Suprapubic skin (tissue), 4 donors: ENCODE measurements at regions not wholly inside any gene's neighbourhood (a gene's known extent, or its start where the extent isn't known, plus 50 kb on each side); places are given as distances from the start of the nearest gene placed in this dataset.
A peak's percentile ranks its signal among the peaks of the same experiment; 100 is the strongest.

ENCODE experiments used
- DNase-seq, 2 donors: peaks; one replicate each; pipeline ENCODE4 v3.0.0-alpha.2; 2019; ENCODE audit warnings: low spot score in 2 of 2
- H3K27ac ChIP-seq: fragments of 200-600 bp; sonication (generic); one replicate; pipeline ENCODE4 v1.5.1; 2019
- H3K27me3 ChIP-seq: fragments of 200-600 bp; sonication (generic); one replicate; pipeline ENCODE4 v1.5.1; 2019
- H3K36me3 ChIP-seq: fragments of 200-600 bp; sonication (generic); one replicate; pipeline ENCODE4 v1.5.1; 2019
- H3K4me1 ChIP-seq: fragments of 200-600 bp; sonication (generic); one replicate; pipeline ENCODE4 v1.5.1; 2019
- H3K4me3 ChIP-seq: fragments of 200-600 bp; sonication (generic); one replicate; pipeline ENCODE4 v1.5.1; 2019; ENCODE audit warnings: mild to moderate bottlenecking
- H3K9me3 ChIP-seq: fragments of 200-600 bp; sonication (generic); one replicate; pipeline ENCODE4 v1.5.1; 2019
- EP300 ChIP-seq: sonication (generic); formaldehyde crosslinking; IDR thresholded peaks from one replicate; pipeline ENCODE4 v1.6.1; 2017; ENCODE audit warnings: antibody characterized with exemption
- POLR2A ChIP-seq, 2 donors: fragments of 450-650 bp; IDR thresholded peaks; one replicate each; pipeline ENCODE4 v1.6.1; 2017; ENCODE audit warnings: antibody characterized with exemption in 2 of 2, mild to moderate bottlenecking in 2 of 2, moderate library complexity in 2 of 2
- POLR2AphosphoS5 ChIP-seq, 3 donors: sonication (generic); formaldehyde crosslinking; IDR thresholded peaks; one replicate each; pipeline ENCODE4 v1.6.1; 2017; ENCODE audit warnings: antibody characterized with exemption in 3 of 3
- WGBS: methylation state at CpG from one replicate; pipeline ENCODE4 v1.1.5; 2018; 5-methylcytosine and 5-hydroxymethylcytosine counted together
- TF ChIP-seq, protein P1 (sequence below), 2 donors: fragments of 200-600 bp in 1 of 2; fragments of 450-650 bp in 1 of 2; sonication (generic) in 1 of 2; IDR thresholded peaks; one replicate each; pipeline ENCODE4 v1.5.1; 2016 to 2019; ENCODE audit warnings: antibody characterized with exemption in 2 of 2, mild to moderate bottlenecking in 1 of 2, moderate library complexity in 1 of 2

- 80% methylated on average over 2 of the region's 2 CpGs for WGBS
- no peaks in the 10 kb centered on the region for H3K4me1 ChIP-seq
- H3K9me3 ChIP-seq: no peaks in the 10 kb centered on the region
- no peak for TF ChIP-seq POLR2AphosphoS5 (IDR thresholded peaks at IDR 0.05)
- TF ChIP-seq, protein P1, sequence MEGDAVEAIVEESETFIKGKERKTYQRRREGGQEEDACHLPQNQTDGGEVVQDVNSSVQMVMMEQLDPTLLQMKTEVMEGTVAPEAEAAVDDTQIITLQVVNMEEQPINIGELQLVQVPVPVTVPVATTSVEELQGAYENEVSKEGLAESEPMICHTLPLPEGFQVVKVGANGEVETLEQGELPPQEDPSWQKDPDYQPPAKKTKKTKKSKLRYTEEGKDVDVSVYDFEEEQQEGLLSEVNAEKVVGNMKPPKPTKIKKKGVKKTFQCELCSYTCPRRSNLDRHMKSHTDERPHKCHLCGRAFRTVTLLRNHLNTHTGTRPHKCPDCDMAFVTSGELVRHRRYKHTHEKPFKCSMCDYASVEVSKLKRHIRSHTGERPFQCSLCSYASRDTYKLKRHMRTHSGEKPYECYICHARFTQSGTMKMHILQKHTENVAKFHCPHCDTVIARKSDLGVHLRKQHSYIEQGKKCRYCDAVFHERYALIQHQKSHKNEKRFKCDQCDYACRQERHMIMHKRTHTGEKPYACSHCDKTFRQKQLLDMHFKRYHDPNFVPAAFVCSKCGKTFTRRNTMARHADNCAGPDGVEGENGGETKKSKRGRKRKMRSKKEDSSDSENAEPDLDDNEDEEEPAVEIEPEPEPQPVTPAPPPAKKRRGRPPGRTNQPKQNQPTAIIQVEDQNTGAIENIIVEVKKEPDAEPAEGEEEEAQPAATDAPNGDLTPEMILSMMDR (IDR thresholded peaks at IDR 0.05): peak in 1 of 2 donors; percentile 36
- no peak overlapping the region for H3K4me3 ChIP-seq
- no peaks in the 10 kb centered on the region for H3K36me3 ChIP-seq
- H3K27ac ChIP-seq: no peak overlapping the region
- H3K27me3 ChIP-seq: no peaks in the 10 kb centered on the region
- DNase-seq: no peak
These were observed 454.0 kb upstream of the ROBO2 start for GRCh38 chr3:76585794-76586392.

GRCh38 chr3:76586471-76586870 is 453.4 kb upstream of the ROBO2 start:
- Histone ChIP-seq H3K27ac (no peak overlapping the region), H3K4me3 (no peak overlapping the region), H3K27me3 (no peaks in the 10 kb centered on the region), H3K9me3 (no peaks in the 10 kb centered on the region), H3K36me3 (no peaks in the 10 kb centered on the region), H3K4me1 (no peaks in the 10 kb centered on the region)
- TF ChIP-seq POLR2A (IDR thresholded peaks at IDR 0.05): no peak
- TF ChIP-seq POLR2AphosphoS5 (IDR thresholded peaks at IDR 0.05): no peak
- TF ChIP-seq, protein P1 (IDR thresholded peaks at IDR 0.05): no peak
- no peak for TF ChIP-seq EP300
- DNase-seq: no peak

DNA sequence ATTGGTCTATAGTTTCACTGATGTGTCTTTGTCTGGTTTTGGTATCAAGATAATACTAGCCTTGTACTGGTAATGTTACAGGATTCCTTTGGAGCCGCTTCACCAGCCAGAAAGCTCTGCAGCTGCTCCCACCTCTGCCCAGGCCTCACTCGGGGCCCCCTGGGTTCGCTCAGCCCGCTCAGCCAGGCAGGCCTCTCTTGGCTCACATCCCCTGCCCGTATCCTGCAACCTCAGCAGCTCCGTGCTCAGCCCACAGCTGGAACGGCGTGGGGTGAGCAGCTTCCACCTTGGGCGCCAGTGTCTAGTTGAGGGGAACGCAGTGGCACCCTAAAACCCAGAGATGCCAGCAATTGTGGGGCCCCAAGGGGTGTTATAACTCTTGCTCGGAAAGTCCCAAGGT is 429.7 kb upstream of the ROBO2 start:
- peak in 1 of 2 donors; percentile 40 for DNase-seq
- Histone ChIP-seq H3K36me3 (no peaks in the 10 kb centered on the region), H3K4me1 (no peaks in the 10 kb centered on the region), H3K27me3 (no peaks in the 10 kb centered on the region), H3K9me3 (no peaks in the 10 kb centered on the region), H3K4me3 (no peak overlapping the region), H3K27ac (no peak overlapping the region)
- 94% methylated on average over 11 of the region's 11 CpGs for WGBS
- TF ChIP-seq POLR2AphosphoS5 (IDR thresholded peaks at IDR 0.05): no peak
- TF ChIP-seq EP300: no peak
- TF ChIP-seq POLR2A (IDR thresholded peaks at IDR 0.05): no peak
- TF ChIP-seq, protein P1 (IDR thresholded peaks at IDR 0.05): no peak

DNA sequence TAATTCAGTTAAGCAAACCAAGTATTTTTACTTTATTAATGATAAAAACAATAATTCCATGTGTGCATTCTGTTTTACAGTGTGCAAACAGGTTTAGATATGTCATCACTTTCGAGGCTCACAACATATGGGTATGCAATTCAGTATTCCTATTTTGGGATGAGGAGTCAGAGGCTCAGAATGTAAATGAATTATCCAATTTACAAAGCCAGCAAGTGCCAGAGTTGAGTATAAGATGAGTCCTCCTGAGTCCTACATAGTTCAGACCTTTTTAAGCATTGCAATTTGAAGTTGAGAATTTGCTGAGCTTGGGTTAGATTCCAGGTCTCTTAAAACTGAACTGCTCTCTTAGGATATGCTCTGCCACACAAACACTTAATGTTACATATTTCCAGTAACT is 424.2 kb upstream of the ROBO2 start:
- Histone ChIP-seq H3K4me1 (no peaks in the 10 kb centered on the region), H3K27me3 (no peaks in the 10 kb centered on the region), H3K9me3 (no peaks in the 10 kb centered on the region), H3K4me3 (no peak overlapping the region), H3K27ac (no peak overlapping the region), H3K36me3 (no peaks in the 10 kb centered on the region)
- DNase-seq: no peak
- TF ChIP-seq POLR2A (IDR thresholded peaks at IDR 0.05): no peak
- TF ChIP-seq, protein P1 (IDR thresholded peaks at IDR 0.05): no peak
- no peak for TF ChIP-seq EP300
- TF ChIP-seq POLR2AphosphoS5 (IDR thresholded peaks at IDR 0.05): no peak
- WGBS: 53% methylated on average over 1 of the region's 1 CpG

DNA sequence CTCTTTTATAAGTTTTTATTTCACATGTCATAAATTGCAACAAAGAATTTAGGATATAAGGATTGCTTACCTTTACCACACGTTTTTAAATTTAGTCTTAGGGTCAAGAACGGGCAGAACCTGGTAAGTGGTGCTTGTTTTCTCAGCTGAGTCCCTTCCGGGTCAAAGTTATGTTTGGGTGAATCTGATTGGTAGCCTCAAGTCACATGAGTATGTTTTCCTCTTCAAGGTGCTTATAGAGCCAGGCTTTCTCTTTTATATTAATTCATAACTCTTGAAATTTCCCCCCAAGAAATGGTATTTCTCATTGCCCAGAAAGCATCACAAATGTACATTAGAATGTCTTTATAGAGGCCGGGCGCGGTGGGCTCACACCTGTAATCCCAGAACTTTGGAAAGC is 415.7 kb upstream of the ROBO2 start:
- TF ChIP-seq POLR2AphosphoS5 (IDR thresholded peaks at IDR 0.05): no peak
- no peak for TF ChIP-seq POLR2A (IDR thresholded peaks at IDR 0.05)
- TF ChIP-seq, protein P1 (IDR thresholded peaks at IDR 0.05): no peak
- no peak for TF ChIP-seq EP300
- 86% methylated on average over 6 of the region's 6 CpGs for WGBS
- no peaks in the 10 kb centered on the region for H3K9me3 ChIP-seq
- H3K27ac ChIP-seq: no peak overlapping the region
- no peaks in the 10 kb centered on the region for H3K36me3 ChIP-seq
- no peak for DNase-seq
- no peaks in the 10 kb centered on the region for H3K4me1 ChIP-seq
- no peaks in the 10 kb centered on the region for H3K27me3 ChIP-seq
- no peak overlapping the region for H3K4me3 ChIP-seq
